Uterus (tissue), 3 donors: ENCODE measurements at regions not wholly inside any gene's neighbourhood (a gene's known extent, or its start where the extent isn't known, plus 50 kb on each side); places are given as distances from the start of the nearest gene placed in this dataset.

ENCODE experiments used
- DNase-seq, 2 donors: peaks; one replicate each; pipeline ENCODE4 v3.0.0-alpha.2; 2019 to 2020
- H3K27ac ChIP-seq, 2 donors: fragments of 200-600 bp; sonication (generic); 1 replicate in 1 of 2; 2 replicates in 1 of 2; pipeline ENCODE4 v1.5.1; 2016 to 2018
- H3K27me3 ChIP-seq, 2 donors: fragments of 200-600 bp; sonication (generic); one replicate each; pipeline ENCODE4 v1.5.1; 2018 to 2019; ENCODE audit warnings: control low read depth in 1 of 2
- H3K36me3 ChIP-seq, 2 donors: fragments of 200-600 bp; sonication (generic); one replicate each; pipeline ENCODE4 v1.5.1; 2019; ENCODE audit warnings: control low read depth in 1 of 2
- H3K4me1 ChIP-seq, 2 donors: fragments of 200-600 bp; sonication (generic); one replicate each; pipeline ENCODE4 v1.5.1; 2018 to 2019; ENCODE audit warnings: control low read depth in 1 of 2
- H3K4me3 ChIP-seq, 2 donors: fragments of 200-600 bp; sonication (generic); 1 replicate in 1 of 2; 2 replicates in 1 of 2; pipeline ENCODE4 v1.5.1; 2018 to 2019; ENCODE audit warnings: mild to moderate bottlenecking in 1 of 2
- H3K9me3 ChIP-seq, 2 donors: fragments of 200-600 bp; sonication (generic); one replicate each; pipeline ENCODE4 v1.5.1; 2019; ENCODE audit warnings: control low read depth in 1 of 2
- POLR2A ChIP-seq, 2 donors: fragments of 450-650 bp; IDR thresholded peaks; one replicate each; pipeline ENCODE4 v1.6.1; 2016; ENCODE audit warnings: antibody characterized with exemption in 2 of 2, mild to moderate bottlenecking in 1 of 2, moderate library complexity in 1 of 2
- intact Hi-C: fragments of 100-400 bp; cut with DNase I; formaldehyde crosslinking; loops from one replicate; pipeline ENCODE4 v1.15.1; 2023; ENCODE audit warnings: low total_unique reads
- TF ChIP-seq, protein P1 (sequence below), 4 experiments: fragments of 200-600 bp in 2 of 4; fragments of 450-650 bp in 2 of 4; sonication (generic) in 2 of 4; IDR thresholded peaks; one replicate each; pipeline ENCODE4 v1.5.1; 2016 to 2019; ENCODE audit warnings: antibody characterized with exemption in 4 of 4, mild to moderate bottlenecking in 2 of 4, moderate library complexity in 1 of 4
- donor health status: DM: yes; HTN: yes; CAD: no.

DNA sequence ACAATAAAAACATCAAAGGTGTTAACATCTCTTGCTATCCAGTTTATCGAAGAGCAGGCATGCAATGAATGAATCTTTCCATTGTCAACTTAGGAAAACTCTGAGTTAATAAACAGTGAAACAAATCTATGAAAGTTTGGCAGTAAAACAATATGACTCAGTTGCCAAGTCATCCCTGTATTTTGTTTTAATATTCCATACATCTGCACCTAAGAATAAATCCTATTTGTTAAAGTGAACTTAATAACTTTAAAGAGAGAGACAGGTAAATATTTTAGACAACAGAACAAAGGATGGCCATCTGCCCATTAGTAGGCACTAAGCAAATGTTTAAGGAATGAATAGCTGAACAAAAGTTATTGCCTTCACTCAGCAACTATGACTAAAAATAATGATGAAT lies 700.5 kb upstream of the CELF2 start:
- TF ChIP-seq, protein P1, sequence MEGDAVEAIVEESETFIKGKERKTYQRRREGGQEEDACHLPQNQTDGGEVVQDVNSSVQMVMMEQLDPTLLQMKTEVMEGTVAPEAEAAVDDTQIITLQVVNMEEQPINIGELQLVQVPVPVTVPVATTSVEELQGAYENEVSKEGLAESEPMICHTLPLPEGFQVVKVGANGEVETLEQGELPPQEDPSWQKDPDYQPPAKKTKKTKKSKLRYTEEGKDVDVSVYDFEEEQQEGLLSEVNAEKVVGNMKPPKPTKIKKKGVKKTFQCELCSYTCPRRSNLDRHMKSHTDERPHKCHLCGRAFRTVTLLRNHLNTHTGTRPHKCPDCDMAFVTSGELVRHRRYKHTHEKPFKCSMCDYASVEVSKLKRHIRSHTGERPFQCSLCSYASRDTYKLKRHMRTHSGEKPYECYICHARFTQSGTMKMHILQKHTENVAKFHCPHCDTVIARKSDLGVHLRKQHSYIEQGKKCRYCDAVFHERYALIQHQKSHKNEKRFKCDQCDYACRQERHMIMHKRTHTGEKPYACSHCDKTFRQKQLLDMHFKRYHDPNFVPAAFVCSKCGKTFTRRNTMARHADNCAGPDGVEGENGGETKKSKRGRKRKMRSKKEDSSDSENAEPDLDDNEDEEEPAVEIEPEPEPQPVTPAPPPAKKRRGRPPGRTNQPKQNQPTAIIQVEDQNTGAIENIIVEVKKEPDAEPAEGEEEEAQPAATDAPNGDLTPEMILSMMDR (IDR thresholded peaks at IDR 0.05): no peak
- TF ChIP-seq POLR2A (IDR thresholded peaks at IDR 0.05): no peak
- DNase-seq: no peak
- Histone ChIP-seq H3K27me3 (no peaks in the 10 kb centered on the region), H3K4me3 (no peak overlapping the region), H3K4me1 (no peaks in the 10 kb centered on the region), H3K9me3 (no peaks in the 10 kb centered on the region), H3K27ac (no peak overlapping the region), H3K36me3 (no peaks in the 10 kb centered on the region)
- intact Hi-C loops: no loop called here

DNA sequence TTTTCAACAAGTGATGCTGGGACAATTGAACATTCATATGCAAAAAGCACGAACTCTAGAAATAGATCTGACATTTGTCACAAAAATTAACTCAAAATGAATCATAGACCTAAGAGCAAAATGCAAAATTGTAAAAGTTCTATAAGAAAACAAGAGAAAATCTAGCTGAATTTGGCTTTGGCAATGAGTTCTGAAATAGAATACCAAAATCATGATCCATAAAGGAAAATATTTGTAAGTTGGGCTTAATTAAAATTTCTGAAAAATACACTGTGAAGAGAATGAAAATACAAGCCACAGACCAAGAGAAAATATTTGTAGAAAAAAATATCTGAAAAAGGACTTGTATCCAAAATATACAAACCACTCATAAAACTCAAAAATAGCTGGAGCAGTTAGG lies 698.8 kb upstream of the CELF2 start:
- TF ChIP-seq, protein P1 (IDR thresholded peaks at IDR 0.05): no peak
- no peak for TF ChIP-seq POLR2A (IDR thresholded peaks at IDR 0.05)

DNA sequence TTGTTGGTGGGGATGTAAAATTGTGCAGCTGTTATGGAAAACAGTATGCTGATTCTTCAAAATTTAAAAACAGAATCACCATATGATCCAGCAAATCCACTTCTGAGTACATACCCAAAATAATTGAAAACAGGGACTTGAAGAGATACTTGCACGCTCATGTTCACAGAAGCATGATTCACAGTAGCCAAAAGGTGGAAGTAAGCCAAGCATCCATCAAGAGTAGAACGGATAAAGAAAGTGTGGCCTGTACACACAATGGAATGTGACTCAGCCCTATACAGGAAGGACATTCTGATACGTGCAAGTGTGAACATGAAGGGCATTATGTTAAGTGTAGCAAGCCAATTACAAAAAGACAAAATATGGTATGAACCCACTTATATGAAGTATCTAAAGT lies 696.7 kb upstream of the CELF2 start:
- no peaks in the 10 kb centered on the region for H3K36me3 ChIP-seq
- no peak overlapping the region for H3K27ac ChIP-seq
- no peaks in the 10 kb centered on the region for H3K9me3 ChIP-seq
- H3K27me3 ChIP-seq: no peaks in the 10 kb centered on the region
- intact Hi-C loops: no loop called here
- no peaks in the 10 kb centered on the region for H3K4me1 ChIP-seq
- DNase-seq: no peak
- TF ChIP-seq, protein P1 (IDR thresholded peaks at IDR 0.05): no peak
- TF ChIP-seq POLR2A (IDR thresholded peaks at IDR 0.05): no peak
- H3K4me3 ChIP-seq: no peak overlapping the region

More for the DNA sequence above, 698.8 kb upstream of the CELF2 start:
- no peaks in the 10 kb centered on the region for H3K36me3 ChIP-seq
- no peak overlapping the region for H3K27ac ChIP-seq
- no peaks in the 10 kb centered on the region for H3K9me3 ChIP-seq
- no peak for DNase-seq
- H3K4me1 ChIP-seq: no peaks in the 10 kb centered on the region
- intact Hi-C loops: no loop called here
- H3K27me3 ChIP-seq: no peaks in the 10 kb centered on the region
- H3K4me3 ChIP-seq: no peak overlapping the region

DNA sequence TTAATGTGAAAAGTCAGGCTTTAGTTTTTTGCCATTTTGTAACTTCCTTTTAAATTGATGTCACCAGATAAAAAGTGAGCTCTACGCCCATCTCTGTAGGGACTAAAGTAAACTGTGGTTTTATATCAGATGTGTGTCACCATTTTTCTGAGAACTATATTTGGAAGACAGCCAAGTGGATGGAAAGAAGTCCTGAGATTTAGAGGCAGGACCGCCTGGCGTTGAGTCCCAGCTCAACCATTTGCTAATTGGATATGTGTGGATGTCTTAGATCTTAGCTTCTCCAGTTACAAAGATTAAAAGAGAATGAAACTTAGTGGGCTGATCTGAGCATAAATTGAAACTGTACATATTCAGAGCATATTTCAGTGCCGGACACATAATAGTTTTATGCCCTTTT lies 691.6 kb upstream of the CELF2 start:
- no peak for TF ChIP-seq POLR2A (IDR thresholded peaks at IDR 0.05)
- TF ChIP-seq, protein P1 (IDR thresholded peaks at IDR 0.05): no peak
- no peak for DNase-seq
- H3K27ac ChIP-seq: no peak overlapping the region
- H3K4me3 ChIP-seq: no peak overlapping the region
- H3K36me3 ChIP-seq: no peaks in the 10 kb centered on the region
- no peaks in the 10 kb centered on the region for H3K27me3 ChIP-seq
- no peaks in the 10 kb centered on the region for H3K9me3 ChIP-seq
- H3K4me1 ChIP-seq: no peaks in the 10 kb centered on the region
- intact Hi-C loops: no loop called here

DNA sequence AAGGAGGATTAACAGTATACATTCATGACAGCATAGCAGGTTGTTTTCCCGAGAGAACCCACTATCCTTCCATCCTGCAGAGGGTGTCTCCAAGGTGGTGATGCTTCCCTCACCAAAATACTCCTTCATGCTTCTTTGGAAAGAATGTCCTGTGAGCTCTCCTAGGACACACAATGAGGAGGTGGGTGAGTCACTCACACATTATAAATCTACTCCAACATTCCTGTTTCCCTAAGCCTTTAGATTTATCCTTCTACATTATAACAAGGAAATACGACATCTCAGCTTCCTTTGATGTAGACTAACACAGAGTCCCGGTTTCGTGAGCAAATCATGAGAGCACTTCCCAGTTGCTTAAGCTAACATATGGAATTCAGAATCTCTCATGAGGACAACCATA lies 689.7 kb upstream of the CELF2 start:
- no peak for DNase-seq
- no peaks in the 10 kb centered on the region for H3K27me3 ChIP-seq
- TF ChIP-seq, protein P1 (IDR thresholded peaks at IDR 0.05): no peak
- TF ChIP-seq POLR2A (IDR thresholded peaks at IDR 0.05): no peak
- no peaks in the 10 kb centered on the region for H3K9me3 ChIP-seq
- no peaks in the 10 kb centered on the region for H3K36me3 ChIP-seq
- H3K4me1 ChIP-seq: no peaks in the 10 kb centered on the region
- H3K27ac ChIP-seq: no peak overlapping the region
- intact Hi-C loops: no loop called here
- H3K4me3 ChIP-seq: no peak overlapping the region
